ENCODE measurements at regions not wholly inside any gene's neighbourhood (a gene's known extent, or its start where the extent isn't known, plus 50 kb on each side); places are given as distances from the start of the nearest gene placed in this dataset.

DNA sequence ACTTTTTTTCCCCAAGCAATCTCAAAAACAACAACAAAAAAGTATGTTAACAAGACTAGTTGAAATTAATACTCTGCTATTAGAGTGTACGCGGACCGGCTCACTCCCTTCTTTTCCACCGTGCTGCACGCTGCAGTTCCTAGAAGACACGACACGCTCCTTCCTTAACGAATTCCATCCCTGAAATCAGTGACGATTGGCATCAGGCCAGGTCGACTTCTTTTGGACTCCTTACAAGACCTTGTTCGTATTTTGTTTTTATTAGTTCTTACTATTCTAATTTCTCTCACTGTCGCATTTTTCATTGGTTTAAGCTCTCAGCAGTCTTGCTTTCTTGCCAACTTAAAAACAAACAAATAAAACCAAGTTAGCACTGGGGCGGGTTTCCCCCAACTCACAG is 175.8 kb upstream of the PITX2 start:
- Histone ChIP-seq H3K4me3 (no peak overlapping the region), H3K9me3 (no peaks in the 10 kb centered on the region), H3K36me3 (replicated peaks in 1 of 2; ENCODE audit: insufficient read depth in 1 of 2, low read depth in 2 of 2) (no peaks in the 10 kb centered on the region), H3K27ac (no peak overlapping the region), H3K27me3 (no peaks in the 10 kb centered on the region), H3K4me1 (no peaks in the 10 kb centered on the region)
- intact Hi-C loops (cut with DNase I) = no loop called here
- 52 to 57% methylated on average over 13 of the region's 13 CpGs for WGBS, 2 donors
- TF ChIP-seq, protein P1, sequence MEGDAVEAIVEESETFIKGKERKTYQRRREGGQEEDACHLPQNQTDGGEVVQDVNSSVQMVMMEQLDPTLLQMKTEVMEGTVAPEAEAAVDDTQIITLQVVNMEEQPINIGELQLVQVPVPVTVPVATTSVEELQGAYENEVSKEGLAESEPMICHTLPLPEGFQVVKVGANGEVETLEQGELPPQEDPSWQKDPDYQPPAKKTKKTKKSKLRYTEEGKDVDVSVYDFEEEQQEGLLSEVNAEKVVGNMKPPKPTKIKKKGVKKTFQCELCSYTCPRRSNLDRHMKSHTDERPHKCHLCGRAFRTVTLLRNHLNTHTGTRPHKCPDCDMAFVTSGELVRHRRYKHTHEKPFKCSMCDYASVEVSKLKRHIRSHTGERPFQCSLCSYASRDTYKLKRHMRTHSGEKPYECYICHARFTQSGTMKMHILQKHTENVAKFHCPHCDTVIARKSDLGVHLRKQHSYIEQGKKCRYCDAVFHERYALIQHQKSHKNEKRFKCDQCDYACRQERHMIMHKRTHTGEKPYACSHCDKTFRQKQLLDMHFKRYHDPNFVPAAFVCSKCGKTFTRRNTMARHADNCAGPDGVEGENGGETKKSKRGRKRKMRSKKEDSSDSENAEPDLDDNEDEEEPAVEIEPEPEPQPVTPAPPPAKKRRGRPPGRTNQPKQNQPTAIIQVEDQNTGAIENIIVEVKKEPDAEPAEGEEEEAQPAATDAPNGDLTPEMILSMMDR (IDR thresholded peaks at IDR 0.05) = no peak
- no peak for TF ChIP-seq POLR2A (IDR thresholded peaks at IDR 0.05)
- ATAC-seq = no peak
- DNase-seq = no peak

DNA sequence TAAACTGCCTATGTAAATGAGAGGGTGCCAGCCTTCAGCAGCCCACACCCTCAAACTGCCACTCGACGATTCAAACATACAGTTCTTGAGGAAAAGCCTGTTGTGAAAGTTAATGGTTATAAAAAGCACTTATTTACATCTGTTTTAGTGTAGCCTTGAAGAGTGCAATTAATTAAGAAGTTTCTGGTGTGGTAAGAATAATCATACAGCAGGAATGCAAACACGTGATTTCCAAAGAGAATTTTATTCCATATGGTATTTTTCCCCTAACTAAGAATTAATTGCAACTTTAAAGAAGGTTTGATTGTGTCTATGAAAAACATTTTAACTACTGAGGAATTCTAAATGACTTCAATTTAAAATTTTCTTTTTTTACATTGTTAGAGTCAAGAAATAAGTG is 176.3 kb upstream of the PITX2 start:
- no peak overlapping the region for H3K27ac ChIP-seq
- H3K4me3 ChIP-seq = no peak overlapping the region
- WGBS, 2 donors = 7 to 19% methylated on average over 3 of the region's 3 CpGs
- no peaks in the 10 kb centered on the region for H3K9me3 ChIP-seq
- TF ChIP-seq POLR2A (IDR thresholded peaks at IDR 0.05) = no peak
- TF ChIP-seq, protein P1 (IDR thresholded peaks at IDR 0.05) = no peak
- no peaks in the 10 kb centered on the region for H3K4me1 ChIP-seq
- H3K27me3 ChIP-seq = no peaks in the 10 kb centered on the region
- ATAC-seq (no peak), DNase-seq (no peak)
- intact Hi-C loops (cut with DNase I) = no loop called here
- no peaks in the 10 kb centered on the region for H3K36me3 ChIP-seq (replicated peaks in 1 of 2; ENCODE audit: insufficient read depth in 1 of 2, low read depth in 2 of 2)

DNA sequence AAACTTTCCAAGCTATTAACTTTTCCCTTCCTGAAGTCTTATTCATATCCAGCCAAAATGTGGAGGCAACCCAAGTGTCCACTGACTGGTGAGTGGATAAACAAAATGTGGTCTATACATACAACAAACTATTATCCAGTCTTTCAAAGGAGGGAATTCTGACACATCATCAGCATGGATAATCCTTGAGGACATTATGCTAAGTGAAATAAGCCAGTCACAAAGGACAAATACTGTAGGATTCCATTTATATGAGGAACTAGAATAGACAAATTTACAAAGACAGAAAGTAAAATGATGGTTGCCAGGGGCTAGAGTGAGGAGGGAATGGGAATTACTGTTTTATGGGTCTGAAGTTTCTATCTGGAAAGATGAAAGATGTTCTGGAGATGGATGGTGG is 178.7 kb upstream of the PITX2 start:
- H3K27ac ChIP-seq = no peak overlapping the region
- no peak overlapping the region for H3K4me3 ChIP-seq
- no peaks in the 10 kb centered on the region for H3K4me1 ChIP-seq
- H3K9me3 ChIP-seq = no peaks in the 10 kb centered on the region
- H3K36me3 ChIP-seq (replicated peaks in 1 of 2; ENCODE audit: insufficient read depth in 1 of 2, low read depth in 2 of 2) = no peaks in the 10 kb centered on the region
- ATAC-seq = no peak
- intact Hi-C loops (cut with DNase I) = no loop called here
- H3K27me3 ChIP-seq = no peaks in the 10 kb centered on the region
- no peak for DNase-seq
- TF ChIP-seq, protein P1 (IDR thresholded peaks at IDR 0.05) = no peak

DNA sequence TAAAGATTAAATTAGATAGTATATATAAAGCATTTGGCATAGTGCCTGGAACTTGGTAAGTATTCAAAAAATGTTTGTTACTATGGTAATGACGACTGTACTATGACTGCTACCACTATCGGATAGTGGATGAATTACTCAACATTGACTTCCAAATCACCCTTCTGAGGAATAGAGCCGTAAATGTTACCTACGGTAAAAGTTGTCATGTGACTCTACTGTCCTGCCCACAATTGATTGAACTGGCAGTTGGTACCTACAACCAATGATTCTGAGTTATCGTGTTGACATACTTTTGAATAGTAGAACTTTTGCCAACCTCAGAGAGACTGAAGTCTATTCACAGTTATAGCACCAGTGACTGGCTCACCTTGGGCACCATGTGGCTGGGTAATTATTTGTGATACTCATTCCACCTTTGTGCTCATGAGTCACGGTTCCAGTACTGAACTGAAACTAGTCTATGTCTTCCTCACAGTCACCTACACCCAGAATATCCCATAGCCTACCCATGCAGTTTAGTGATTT is 185.5 kb upstream of the PITX2 start:
- ATAC-seq = no peak
- TF ChIP-seq, protein P1 (IDR thresholded peaks at IDR 0.05) = no peak
- TF ChIP-seq POLR2A (IDR thresholded peaks at IDR 0.05) = no peak
- no peak for DNase-seq
- intact Hi-C loops (cut with DNase I) = no loop called here
- no peaks in the 10 kb centered on the region for H3K36me3 ChIP-seq (replicated peaks in 1 of 2; ENCODE audit: insufficient read depth in 1 of 2, low read depth in 2 of 2)
- no peak overlapping the region for H3K27ac ChIP-seq
- 56 to 57% methylated on average over 6 of the region's 6 CpGs for WGBS, 2 donors
- H3K4me1 ChIP-seq = no peaks in the 10 kb centered on the region
- H3K9me3 ChIP-seq = no peaks in the 10 kb centered on the region
- no peaks in the 10 kb centered on the region for H3K27me3 ChIP-seq
- H3K4me3 ChIP-seq = no peak overlapping the region

DNA sequence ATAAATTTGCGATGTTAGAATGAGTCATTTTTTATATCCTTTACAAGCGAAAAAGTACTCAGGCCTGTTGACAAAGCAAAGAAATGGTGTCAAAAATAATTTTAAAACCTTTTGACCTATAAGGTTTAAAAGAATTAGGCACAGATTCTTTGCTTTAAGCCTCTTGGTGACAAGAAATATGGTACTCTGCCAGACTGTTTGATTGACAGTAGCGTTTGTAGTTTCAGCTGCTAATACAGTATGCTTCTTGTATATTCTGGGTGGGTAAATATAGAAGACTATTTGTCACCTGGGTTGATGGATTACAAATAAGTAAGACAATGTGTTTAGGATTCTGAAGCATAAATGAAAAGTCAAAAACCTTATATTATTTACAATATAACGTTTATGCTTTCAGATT is 193.1 kb upstream of the PITX2 start:
- no peak for TF ChIP-seq POLR2A (IDR thresholded peaks at IDR 0.05)
- TF ChIP-seq, protein P1 (IDR thresholded peaks at IDR 0.05) = no peak
- H3K36me3 ChIP-seq (replicated peaks in 1 of 2; ENCODE audit: insufficient read depth in 1 of 2, low read depth in 2 of 2) = no peaks in the 10 kb centered on the region
- ATAC-seq (no peak), DNase-seq (no peak)
- intact Hi-C loops (cut with DNase I) = no loop called here
- no peak overlapping the region for H3K4me3 ChIP-seq
- WGBS, 2 donors = 59 to 60% methylated on average over 4 of the region's 4 CpGs
- H3K9me3 ChIP-seq = no peaks in the 10 kb centered on the region
- H3K4me1 ChIP-seq = no peaks in the 10 kb centered on the region
- H3K27ac ChIP-seq = no peak overlapping the region
- H3K27me3 ChIP-seq = no peaks in the 10 kb centered on the region
